ENCODE measurements at regions not wholly inside any gene's neighbourhood (a gene's known extent, or its start where the extent isn't known, plus 50 kb on each side); places are given as distances from the start of the nearest gene placed in this dataset.
A peak's percentile ranks its signal among the peaks of the same experiment; 100 is the strongest.

- TF ChIP-seq MAZ (CRISPR knock-in tag; conservative IDR thresholded peaks at IDR 0.05 in 1 of 2, IDR thresholded peaks at IDR 0.05 in 1 of 2) (peak in 1 of 2 experiments; percentile 15; a peak in 3 of 4 replicates), ZNF134 (CRISPR knock-in tag; conservative IDR thresholded peaks at IDR 0.05) (no peak), ZBTB11 (CRISPR knock-in tag; IDR thresholded peaks at IDR 0.05) (0 out of 6 replicates have a peak, but pooled peaks of 1 of the 3 experiments have one; percentile 48), FOXK2 (conservative IDR thresholded peaks at IDR 0.05 in 1 of 2, IDR thresholded peaks at IDR 0.05 in 1 of 2; ENCODE audit: low read depth in 2 of 2) (peak; percentile 95 to 96), ZNF347 (CRISPR knock-in tag; IDR thresholded peaks at IDR 0.05; ENCODE audit: low read depth) (no peak), POLR2A (conservative IDR thresholded peaks at IDR 0.05) (no peak; the same call in 1 of the 2 replicates), SREBF1 (IDR thresholded peaks at IDR 0.05; ENCODE audit: borderline replicate concordance, low read depth, low read length) (no peak), ZNF444 (CRISPR knock-in tag; IDR thresholded peaks at IDR 0.05) (no peak), NFE2 (IDR thresholded peaks at IDR 0.05; ENCODE audit: low read depth) (no peak), TAF9B (IDR thresholded peaks at IDR 0.05; ENCODE audit: partially characterized antibody) (no peak), SPI1 (IDR thresholded peaks at IDR 0.05; ENCODE audit: borderline replicate concordance, low read depth, low read length) (peak; percentile 68; the same call in 1 of the 2 replicates), MAFK (IDR thresholded peaks at IDR 0.05; ENCODE audit: low read length) (peak; percentile 27; the same call in 1 of the 2 replicates), KDM4B (IDR thresholded peaks at IDR 0.05; ENCODE audit: borderline replicate concordance in 2 of 2, low read depth in 1 of 2) (peak in 1 of 2 experiments; percentile 35; a peak in 1 of 4 replicates), BCL6 (CRISPR knock-in tag; IDR thresholded peaks at IDR 0.05) (no peak), ZNF184 (CRISPR knock-in tag; IDR thresholded peaks at IDR 0.05) (no peak), TOE1 (IDR thresholded peaks at IDR 0.05; ENCODE audit: borderline replicate concordance) (peak; percentile 42), TOE1 (CRISPR knock-in tag; IDR thresholded peaks at IDR 0.05; ENCODE audit: borderline replicate concordance, low read depth) (no peak), HNRNPH1 (optimal IDR thresholded peaks at IDR 0.05; ENCODE audit: low read depth, low read length) (no peak), E2F4 (CRISPR knock-in tag; IDR thresholded peaks at IDR 0.05; ENCODE audit: low read depth) (no peak), RBM39 (optimal IDR thresholded peaks at IDR 0.05; ENCODE audit: low read depth, low read length) (no peak)
- TF ChIP-seq, protein P1, sequence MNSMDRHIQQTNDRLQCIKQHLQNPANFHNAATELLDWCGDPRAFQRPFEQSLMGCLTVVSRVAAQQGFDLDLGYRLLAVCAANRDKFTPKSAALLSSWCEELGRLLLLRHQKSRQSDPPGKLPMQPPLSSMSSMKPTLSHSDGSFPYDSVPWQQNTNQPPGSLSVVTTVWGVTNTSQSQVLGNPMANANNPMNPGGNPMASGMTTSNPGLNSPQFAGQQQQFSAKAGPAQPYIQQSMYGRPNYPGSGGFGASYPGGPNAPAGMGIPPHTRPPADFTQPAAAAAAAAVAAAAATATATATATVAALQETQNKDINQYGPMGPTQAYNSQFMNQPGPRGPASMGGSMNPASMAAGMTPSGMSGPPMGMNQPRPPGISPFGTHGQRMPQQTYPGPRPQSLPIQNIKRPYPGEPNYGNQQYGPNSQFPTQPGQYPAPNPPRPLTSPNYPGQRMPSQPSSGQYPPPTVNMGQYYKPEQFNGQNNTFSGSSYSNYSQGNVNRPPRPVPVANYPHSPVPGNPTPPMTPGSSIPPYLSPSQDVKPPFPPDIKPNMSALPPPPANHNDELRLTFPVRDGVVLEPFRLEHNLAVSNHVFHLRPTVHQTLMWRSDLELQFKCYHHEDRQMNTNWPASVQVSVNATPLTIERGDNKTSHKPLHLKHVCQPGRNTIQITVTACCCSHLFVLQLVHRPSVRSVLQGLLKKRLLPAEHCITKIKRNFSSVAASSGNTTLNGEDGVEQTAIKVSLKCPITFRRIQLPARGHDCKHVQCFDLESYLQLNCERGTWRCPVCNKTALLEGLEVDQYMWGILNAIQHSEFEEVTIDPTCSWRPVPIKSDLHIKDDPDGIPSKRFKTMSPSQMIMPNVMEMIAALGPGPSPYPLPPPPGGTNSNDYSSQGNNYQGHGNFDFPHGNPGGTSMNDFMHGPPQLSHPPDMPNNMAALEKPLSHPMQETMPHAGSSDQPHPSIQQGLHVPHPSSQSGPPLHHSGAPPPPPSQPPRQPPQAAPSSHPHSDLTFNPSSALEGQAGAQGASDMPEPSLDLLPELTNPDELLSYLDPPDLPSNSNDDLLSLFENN (IDR thresholded peaks at IDR 0.05; ENCODE audit: low read depth in 2 of 2, low read length in 2 of 2) = no peak
Observed at GRCh38 chr1:234676103-234676594, 66.2 kb upstream of the IRF2BP2 start (continued).

All from K562 (cell line).